ENCODE measurements at regions not wholly inside any gene's neighbourhood (a gene's known extent, or its start where the extent isn't known, plus 50 kb on each side); places are given as distances from the start of the nearest gene placed in this dataset.
"Not testable (repeated sequence)": the region's sequence is repeated elsewhere in the genome, so short reads cannot be mapped to it uniquely, and the experiment has no call there.

DNA sequence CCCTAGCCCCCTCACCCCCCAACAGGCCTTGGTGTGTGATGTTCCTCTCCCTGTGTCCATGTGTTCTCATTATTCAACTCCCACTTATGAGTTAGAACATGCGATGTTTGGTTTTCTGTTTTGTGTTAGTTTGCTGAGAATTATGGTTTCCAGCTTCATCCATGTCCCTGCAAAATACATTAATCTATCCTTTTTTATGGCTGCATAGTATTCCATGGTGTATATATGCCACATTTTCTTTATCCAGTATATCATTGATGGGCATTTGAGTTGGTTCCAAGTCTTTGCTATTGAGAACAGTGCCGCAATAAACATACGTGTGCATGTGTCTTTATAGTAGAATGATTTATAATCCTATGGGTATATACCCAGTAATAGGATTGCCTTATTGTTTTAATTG, 120.2 kb upstream of the MB21D2 start:
- not testable (repeated sequence) for TF ChIP-seq POLR2AphosphoS5, GABPA (IDR thresholded peaks at IDR 0.05; ENCODE audit: low read depth)
- TF ChIP-seq, protein P1, sequence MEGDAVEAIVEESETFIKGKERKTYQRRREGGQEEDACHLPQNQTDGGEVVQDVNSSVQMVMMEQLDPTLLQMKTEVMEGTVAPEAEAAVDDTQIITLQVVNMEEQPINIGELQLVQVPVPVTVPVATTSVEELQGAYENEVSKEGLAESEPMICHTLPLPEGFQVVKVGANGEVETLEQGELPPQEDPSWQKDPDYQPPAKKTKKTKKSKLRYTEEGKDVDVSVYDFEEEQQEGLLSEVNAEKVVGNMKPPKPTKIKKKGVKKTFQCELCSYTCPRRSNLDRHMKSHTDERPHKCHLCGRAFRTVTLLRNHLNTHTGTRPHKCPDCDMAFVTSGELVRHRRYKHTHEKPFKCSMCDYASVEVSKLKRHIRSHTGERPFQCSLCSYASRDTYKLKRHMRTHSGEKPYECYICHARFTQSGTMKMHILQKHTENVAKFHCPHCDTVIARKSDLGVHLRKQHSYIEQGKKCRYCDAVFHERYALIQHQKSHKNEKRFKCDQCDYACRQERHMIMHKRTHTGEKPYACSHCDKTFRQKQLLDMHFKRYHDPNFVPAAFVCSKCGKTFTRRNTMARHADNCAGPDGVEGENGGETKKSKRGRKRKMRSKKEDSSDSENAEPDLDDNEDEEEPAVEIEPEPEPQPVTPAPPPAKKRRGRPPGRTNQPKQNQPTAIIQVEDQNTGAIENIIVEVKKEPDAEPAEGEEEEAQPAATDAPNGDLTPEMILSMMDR (IDR thresholded peaks at IDR 0.05; ENCODE audit: insufficient read depth, low read length), result not testable (repeated sequence)
- TF ChIP-seq, protein P2, sequence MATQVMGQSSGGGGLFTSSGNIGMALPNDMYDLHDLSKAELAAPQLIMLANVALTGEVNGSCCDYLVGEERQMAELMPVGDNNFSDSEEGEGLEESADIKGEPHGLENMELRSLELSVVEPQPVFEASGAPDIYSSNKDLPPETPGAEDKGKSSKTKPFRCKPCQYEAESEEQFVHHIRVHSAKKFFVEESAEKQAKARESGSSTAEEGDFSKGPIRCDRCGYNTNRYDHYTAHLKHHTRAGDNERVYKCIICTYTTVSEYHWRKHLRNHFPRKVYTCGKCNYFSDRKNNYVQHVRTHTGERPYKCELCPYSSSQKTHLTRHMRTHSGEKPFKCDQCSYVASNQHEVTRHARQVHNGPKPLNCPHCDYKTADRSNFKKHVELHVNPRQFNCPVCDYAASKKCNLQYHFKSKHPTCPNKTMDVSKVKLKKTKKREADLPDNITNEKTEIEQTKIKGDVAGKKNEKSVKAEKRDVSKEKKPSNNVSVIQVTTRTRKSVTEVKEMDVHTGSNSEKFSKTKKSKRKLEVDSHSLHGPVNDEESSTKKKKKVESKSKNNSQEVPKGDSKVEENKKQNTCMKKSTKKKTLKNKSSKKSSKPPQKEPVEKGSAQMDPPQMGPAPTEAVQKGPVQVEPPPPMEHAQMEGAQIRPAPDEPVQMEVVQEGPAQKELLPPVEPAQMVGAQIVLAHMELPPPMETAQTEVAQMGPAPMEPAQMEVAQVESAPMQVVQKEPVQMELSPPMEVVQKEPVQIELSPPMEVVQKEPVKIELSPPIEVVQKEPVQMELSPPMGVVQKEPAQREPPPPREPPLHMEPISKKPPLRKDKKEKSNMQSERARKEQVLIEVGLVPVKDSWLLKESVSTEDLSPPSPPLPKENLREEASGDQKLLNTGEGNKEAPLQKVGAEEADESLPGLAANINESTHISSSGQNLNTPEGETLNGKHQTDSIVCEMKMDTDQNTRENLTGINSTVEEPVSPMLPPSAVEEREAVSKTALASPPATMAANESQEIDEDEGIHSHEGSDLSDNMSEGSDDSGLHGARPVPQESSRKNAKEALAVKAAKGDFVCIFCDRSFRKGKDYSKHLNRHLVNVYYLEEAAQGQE (IDR thresholded peaks at IDR 0.05; ENCODE audit: insufficient replicate concordance, low read depth), result not testable (repeated sequence)
